HEK293 (cell line): ENCODE measurements at regions not wholly inside any gene's neighbourhood (a gene's known extent, or its start where the extent isn't known, plus 50 kb on each side); places are given as distances from the start of the nearest gene placed in this dataset.

ENCODE experiments used
- CTCF ChIA-PET: fragments of 350-600 bp; formaldehyde crosslinking; extraction: SDS; loops from one replicate; lab custom pipeline; 2021; ENCODE audit warnings: antibody characterized with exemption; lab: Yijun Ruan, JAX
- POLR2A ChIA-PET: fragments of 300-600 bp; formaldehyde crosslinking; extraction: SDS; loops from one replicate; lab custom pipeline; 2020; ENCODE audit warnings: antibody characterized with exemption, inconsistent platforms; lab: Yijun Ruan, JAX
- H3K27ac ChIP-seq: fragments of 200-500 bp; sonication (Bioruptor generic); 2 replicates; pipeline ENCODE4 v1.5.1; 2014; ENCODE audit warnings: low read depth, low read length, control low read depth, inconsistent platforms; ENCODE audit errors: extremely low read depth
- H3K36me3 ChIP-seq, 2 experiments: fragments of 200-500 bp in 1 of 2; sonication (Bioruptor generic) in 1 of 2; 1 replicate in 1 of 2; 2 replicates in 1 of 2; pipeline ENCODE4 v1.5.1; 2014 to 2017; ENCODE audit warnings: inconsistent platforms in 2 of 2, low read length in 2 of 2; ENCODE audit not compliant: control insufficient read depth in 2 of 2, insufficient read depth in 1 of 2
- H3K4me1 ChIP-seq: fragments of 200-500 bp; sonication (Bioruptor generic); 2 replicates; pipeline ENCODE4 v1.5.1; 2014; ENCODE audit warnings: mild to moderate bottlenecking, low read length, inconsistent platforms; ENCODE audit not compliant: control insufficient read depth, insufficient read depth
- H3K4me3 ChIP-seq: 2 replicates; pipeline ENCODE4 v1.5.1; 2011; ENCODE audit warnings: low read depth, mild to moderate bottlenecking, control low read depth, low read length, moderate library complexity
- H3K9me3 ChIP-seq: fragments of 200-500 bp; sonication (Bioruptor generic); 2 replicates; pipeline ENCODE4 v1.5.1; 2014; ENCODE audit warnings: low read depth, low read length, inconsistent platforms; ENCODE audit not compliant: control insufficient read depth, insufficient read depth
- GLI4 ChIP-seq: fragments of 450-650 bp; formaldehyde crosslinking; IDR thresholded peaks from 2 replicates; pipeline ENCODE4 v1.5.1; 2016; ENCODE audit warnings: missing biosample characterization, missing genetic modification characterization
- KLF8 ChIP-seq: fragments of 450-650 bp; formaldehyde crosslinking; IDR thresholded peaks from 2 replicates; pipeline ENCODE4 v1.5.1; 2016; ENCODE audit warnings: missing biosample characterization, missing genetic modification characterization
- MZF1 ChIP-seq: fragments of 450-650 bp; formaldehyde crosslinking; IDR thresholded peaks from 2 replicates; pipeline ENCODE4 v1.5.1; 2017; ENCODE audit warnings: missing biosample characterization, missing genetic modification characterization, borderline replicate concordance
- SCRT1 ChIP-seq: fragments of 450-650 bp; formaldehyde crosslinking; IDR thresholded peaks from 2 replicates; pipeline ENCODE4 v1.5.1; 2016; ENCODE audit warnings: missing biosample characterization, missing genetic modification characterization, borderline replicate concordance
- WT1 ChIP-seq: fragments of 450-650 bp; formaldehyde crosslinking; IDR thresholded peaks from 2 replicates; pipeline ENCODE4 v1.5.1; 2016; ENCODE audit warnings: missing biosample characterization, missing genetic modification characterization
- ZNF10 ChIP-seq: fragments of 450-650 bp; formaldehyde crosslinking; IDR thresholded peaks from 2 replicates; pipeline ENCODE4 v1.5.1; 2017; ENCODE audit warnings: missing biosample characterization, missing genetic modification characterization
- ZNF112 ChIP-seq: fragments of 450-650 bp; formaldehyde crosslinking; IDR thresholded peaks from 2 replicates; pipeline ENCODE4 v1.5.0; 2017; ENCODE audit warnings: missing biosample characterization, missing genetic modification characterization
- ZNF138 ChIP-seq: fragments of 450-650 bp; formaldehyde crosslinking; IDR thresholded peaks from 2 replicates; pipeline ENCODE4 v1.5.1; 2016; ENCODE audit warnings: missing biosample characterization, missing genetic modification characterization, borderline replicate concordance
- ZNF140 ChIP-seq: fragments of 450-650 bp; formaldehyde crosslinking; IDR thresholded peaks from 2 replicates; pipeline ENCODE4 v1.5.1; 2016; ENCODE audit warnings: missing biosample characterization, missing genetic modification characterization
- ZNF211 ChIP-seq: fragments of 450-650 bp; formaldehyde crosslinking; IDR thresholded peaks from 2 replicates; pipeline ENCODE4 v1.5.1; 2016; ENCODE audit warnings: low read depth, missing biosample characterization, missing genetic modification characterization
- ZNF239 ChIP-seq: fragments of 450-650 bp; formaldehyde crosslinking; IDR thresholded peaks from 2 replicates; pipeline ENCODE4 v1.5.1; 2016; ENCODE audit warnings: missing biosample characterization, missing genetic modification characterization
- ZNF248 ChIP-seq: fragments of 450-650 bp; formaldehyde crosslinking; IDR thresholded peaks from 2 replicates; pipeline ENCODE4 v1.5.1; 2017; ENCODE audit warnings: missing biosample characterization, missing genetic modification characterization
- ZNF302 ChIP-seq: fragments of 450-650 bp; formaldehyde crosslinking; IDR thresholded peaks from 2 replicates; pipeline ENCODE4 v1.5.1; 2016; ENCODE audit warnings: missing biosample characterization, missing genetic modification characterization, low read depth
- ZNF350 ChIP-seq: fragments of 450-650 bp; formaldehyde crosslinking; IDR thresholded peaks from 2 replicates; pipeline ENCODE4 v1.5.0; 2017; ENCODE audit warnings: missing biosample characterization, mild to moderate bottlenecking, missing genetic modification characterization
- ZNF747 ChIP-seq: fragments of 450-650 bp; formaldehyde crosslinking; IDR thresholded peaks from 2 replicates; pipeline ENCODE4 v1.5.1; 2016; ENCODE audit warnings: missing biosample characterization, missing genetic modification characterization
- TF ChIP-seq, protein P1 (sequence below): fragments of 450-650 bp; formaldehyde crosslinking; IDR thresholded peaks from 2 replicates; pipeline ENCODE4 v1.5.1; 2016; ENCODE audit warnings: missing biosample characterization, missing genetic modification characterization
- TF ChIP-seq, protein P2 (sequence below): fragments of 450-650 bp; formaldehyde crosslinking; IDR thresholded peaks from 2 replicates; pipeline ENCODE4 v1.5.1; 2016; ENCODE audit warnings: missing biosample characterization, missing genetic modification characterization
- TF ChIP-seq, protein P3 (sequence below): fragments of 450-650 bp; formaldehyde crosslinking; IDR thresholded peaks from 2 replicates; pipeline ENCODE4 v1.5.1; 2017; ENCODE audit warnings: missing biosample characterization, missing genetic modification characterization
- TF ChIP-seq, protein P4 (sequence below): fragments of 450-650 bp; formaldehyde crosslinking; IDR thresholded peaks from 2 replicates; pipeline ENCODE4 v1.5.1; 2016; ENCODE audit warnings: missing biosample characterization, missing genetic modification characterization
- TF ChIP-seq, protein P5 (sequence below): fragments of 450-650 bp; formaldehyde crosslinking; IDR thresholded peaks from 2 replicates; pipeline ENCODE4 v1.5.1; 2016; ENCODE audit warnings: missing biosample characterization, missing genetic modification characterization
- TF ChIP-seq, protein P6 (sequence below): fragments of 450-650 bp; formaldehyde crosslinking; IDR thresholded peaks from 2 replicates; pipeline ENCODE4 v1.5.1; 2016; ENCODE audit warnings: missing biosample characterization, missing genetic modification characterization
- TF ChIP-seq, protein P7 (sequence below): fragments of 450-650 bp; IDR thresholded peaks from 2 replicates; pipeline ENCODE4 v1.5.1; 2018; ENCODE audit warnings: missing biosample characterization, mild to moderate bottlenecking, missing genetic modification characterization
- TF ChIP-seq, protein P8 (sequence below): fragments of 450-650 bp; formaldehyde crosslinking; IDR thresholded peaks from 2 replicates; pipeline ENCODE4 v1.5.1; 2017; ENCODE audit warnings: missing biosample characterization, mild to moderate bottlenecking, missing genetic modification characterization, moderate library complexity

DNA sequence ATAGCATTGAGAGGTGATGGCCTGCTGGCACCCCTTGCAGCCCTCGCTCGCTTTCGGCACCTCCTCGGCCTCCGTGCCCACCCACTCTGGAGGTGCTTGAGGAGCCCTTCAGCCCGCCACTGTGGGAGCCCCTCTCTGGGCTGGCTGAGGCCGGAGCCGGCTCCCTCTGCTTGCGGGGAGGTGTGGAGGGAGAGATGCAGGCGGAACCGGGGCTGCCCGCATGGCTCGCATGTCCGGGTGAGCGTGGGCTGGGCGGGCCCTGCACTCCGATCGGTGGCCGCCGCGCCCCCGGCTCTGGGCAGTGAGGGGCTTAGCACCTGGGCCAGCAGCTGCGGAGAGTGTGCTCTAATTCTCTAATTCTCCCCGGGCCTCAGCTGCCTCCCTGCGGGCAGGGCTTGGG is 101.1 kb downstream of the KIF4B start (continued):
- TF ChIP-seq, protein P1, sequence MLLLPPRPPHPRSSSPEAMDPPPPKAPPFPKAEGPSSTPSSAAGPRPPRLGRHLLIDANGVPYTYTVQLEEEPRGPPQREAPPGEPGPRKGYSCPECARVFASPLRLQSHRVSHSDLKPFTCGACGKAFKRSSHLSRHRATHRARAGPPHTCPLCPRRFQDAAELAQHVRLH (tag by site-specific recombination), result no peak
- TF ChIP-seq KLF8 (tag by site-specific recombination), result no peak
- no peak for TF ChIP-seq ZNF211
- no peak for TF ChIP-seq MZF1 (tag by site-specific recombination)
- TF ChIP-seq ZNF138 (tag by site-specific recombination), result no peak
- TF ChIP-seq, protein P2, sequence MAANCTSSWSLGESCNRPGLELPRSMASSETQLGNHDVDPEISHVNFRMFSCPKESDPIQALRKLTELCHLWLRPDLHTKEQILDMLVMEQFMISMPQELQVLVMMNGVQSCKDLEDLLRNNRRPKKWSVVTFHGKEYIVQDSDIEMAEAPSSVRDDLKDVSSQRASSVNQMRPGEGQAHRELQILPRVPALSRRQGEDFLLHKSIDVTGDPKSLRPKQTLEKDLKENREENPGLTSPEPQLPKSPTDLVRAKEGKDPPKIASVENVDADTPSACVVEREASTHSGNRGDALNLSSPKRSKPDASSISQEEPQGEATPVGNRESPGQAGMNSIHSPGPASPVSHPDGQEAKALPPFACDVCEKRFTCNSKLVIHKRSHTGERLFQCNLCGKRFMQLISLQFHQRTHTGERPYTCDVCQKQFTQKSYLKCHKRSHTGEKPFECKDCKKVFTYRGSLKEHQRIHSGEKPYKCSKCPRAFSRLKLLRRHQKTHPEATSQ (tag by site-specific recombination), result no peak
- no peak for TF ChIP-seq GLI4
- TF ChIP-seq ZNF248 (tag by site-specific recombination), result no peak
- TF ChIP-seq ZNF302 (tag by site-specific recombination), result no peak

DNA sequence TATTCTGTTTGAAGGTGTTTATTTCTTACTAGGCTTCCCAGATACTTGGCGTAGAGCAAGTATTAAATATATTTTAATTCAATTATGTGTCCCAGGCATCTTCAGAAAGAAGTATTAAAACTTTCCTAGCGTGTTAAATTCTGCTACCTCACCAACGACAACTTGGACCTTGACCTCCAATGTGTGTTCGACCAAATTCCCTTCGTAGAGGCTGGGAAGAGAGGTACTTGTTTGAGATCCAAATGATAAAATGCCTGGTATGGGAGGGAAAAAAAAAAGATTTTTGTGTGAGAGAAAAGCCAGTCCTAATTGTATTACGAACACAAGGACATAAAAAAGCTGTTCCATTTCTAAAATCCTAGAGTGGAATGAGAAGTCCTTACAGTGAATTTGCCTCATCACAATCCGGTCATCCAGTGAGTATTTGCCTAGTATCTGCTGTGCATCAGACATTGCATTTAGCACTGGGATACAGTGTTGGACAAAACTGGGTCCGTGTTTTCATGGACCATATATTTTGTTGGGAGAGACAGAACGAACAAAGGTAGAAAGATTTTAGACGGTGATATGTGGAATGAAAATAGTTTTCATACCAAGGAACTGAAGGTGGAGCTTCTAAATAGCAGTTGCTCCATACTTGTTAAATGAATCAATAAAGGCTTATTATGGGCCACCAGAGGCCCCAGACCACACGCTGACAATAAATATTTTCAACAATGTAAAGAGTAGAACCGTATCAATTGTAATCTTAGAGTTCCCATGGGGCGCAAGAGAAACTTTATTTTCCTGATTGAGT is 103.1 kb downstream of the KIF4B start:
- POLR2A ChIA-PET, result no interaction called here
- H3K4me1 ChIP-seq, result peaks cover 5% of the 10 kb centered on the region; the same call in 1 of the 2 replicates
- CTCF ChIA-PET, result no interaction called here
- H3K27ac ChIP-seq, result no peak overlapping the region
- no peak for TF ChIP-seq ZNF10
- no peak for TF ChIP-seq GLI4
- TF ChIP-seq ZNF239 (tag by site-specific recombination), result no peak
- TF ChIP-seq, protein P3, sequence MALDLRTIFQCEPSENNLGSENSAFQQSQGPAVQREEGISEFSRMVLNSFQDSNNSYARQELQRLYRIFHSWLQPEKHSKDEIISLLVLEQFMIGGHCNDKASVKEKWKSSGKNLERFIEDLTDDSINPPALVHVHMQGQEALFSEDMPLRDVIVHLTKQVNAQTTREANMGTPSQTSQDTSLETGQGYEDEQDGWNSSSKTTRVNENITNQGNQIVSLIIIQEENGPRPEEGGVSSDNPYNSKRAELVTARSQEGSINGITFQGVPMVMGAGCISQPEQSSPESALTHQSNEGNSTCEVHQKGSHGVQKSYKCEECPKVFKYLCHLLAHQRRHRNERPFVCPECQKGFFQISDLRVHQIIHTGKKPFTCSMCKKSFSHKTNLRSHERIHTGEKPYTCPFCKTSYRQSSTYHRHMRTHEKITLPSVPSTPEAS, result no peak
- no peak for TF ChIP-seq ZNF140 (tag by site-specific recombination)
- no peak for TF ChIP-seq WT1 (tag by site-specific recombination)
- TF ChIP-seq ZNF112 (tag by site-specific recombination), result no peak
- TF ChIP-seq, protein P4, sequence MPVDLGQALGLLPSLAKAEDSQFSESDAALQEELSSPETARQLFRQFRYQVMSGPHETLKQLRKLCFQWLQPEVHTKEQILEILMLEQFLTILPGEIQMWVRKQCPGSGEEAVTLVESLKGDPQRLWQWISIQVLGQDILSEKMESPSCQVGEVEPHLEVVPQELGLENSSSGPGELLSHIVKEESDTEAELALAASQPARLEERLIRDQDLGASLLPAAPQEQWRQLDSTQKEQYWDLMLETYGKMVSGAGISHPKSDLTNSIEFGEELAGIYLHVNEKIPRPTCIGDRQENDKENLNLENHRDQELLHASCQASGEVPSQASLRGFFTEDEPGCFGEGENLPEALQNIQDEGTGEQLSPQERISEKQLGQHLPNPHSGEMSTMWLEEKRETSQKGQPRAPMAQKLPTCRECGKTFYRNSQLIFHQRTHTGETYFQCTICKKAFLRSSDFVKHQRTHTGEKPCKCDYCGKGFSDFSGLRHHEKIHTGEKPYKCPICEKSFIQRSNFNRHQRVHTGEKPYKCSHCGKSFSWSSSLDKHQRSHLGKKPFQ (tag by site-specific recombination), result no peak
- TF ChIP-seq, protein P5, sequence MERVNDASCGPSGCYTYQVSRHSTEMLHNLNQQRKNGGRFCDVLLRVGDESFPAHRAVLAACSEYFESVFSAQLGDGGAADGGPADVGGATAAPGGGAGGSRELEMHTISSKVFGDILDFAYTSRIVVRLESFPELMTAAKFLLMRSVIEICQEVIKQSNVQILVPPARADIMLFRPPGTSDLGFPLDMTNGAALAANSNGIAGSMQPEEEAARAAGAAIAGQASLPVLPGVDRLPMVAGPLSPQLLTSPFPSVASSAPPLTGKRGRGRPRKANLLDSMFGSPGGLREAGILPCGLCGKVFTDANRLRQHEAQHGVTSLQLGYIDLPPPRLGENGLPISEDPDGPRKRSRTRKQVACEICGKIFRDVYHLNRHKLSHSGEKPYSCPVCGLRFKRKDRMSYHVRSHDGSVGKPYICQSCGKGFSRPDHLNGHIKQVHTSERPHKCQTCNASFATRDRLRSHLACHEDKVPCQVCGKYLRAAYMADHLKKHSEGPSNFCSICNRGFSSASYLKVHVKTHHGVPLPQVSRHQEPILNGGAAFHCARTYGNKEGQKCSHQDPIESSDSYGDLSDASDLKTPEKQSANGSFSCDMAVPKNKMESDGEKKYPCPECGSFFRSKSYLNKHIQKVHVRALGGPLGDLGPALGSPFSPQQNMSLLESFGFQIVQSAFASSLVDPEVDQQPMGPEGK, result no peak
- TF ChIP-seq, protein P6, sequence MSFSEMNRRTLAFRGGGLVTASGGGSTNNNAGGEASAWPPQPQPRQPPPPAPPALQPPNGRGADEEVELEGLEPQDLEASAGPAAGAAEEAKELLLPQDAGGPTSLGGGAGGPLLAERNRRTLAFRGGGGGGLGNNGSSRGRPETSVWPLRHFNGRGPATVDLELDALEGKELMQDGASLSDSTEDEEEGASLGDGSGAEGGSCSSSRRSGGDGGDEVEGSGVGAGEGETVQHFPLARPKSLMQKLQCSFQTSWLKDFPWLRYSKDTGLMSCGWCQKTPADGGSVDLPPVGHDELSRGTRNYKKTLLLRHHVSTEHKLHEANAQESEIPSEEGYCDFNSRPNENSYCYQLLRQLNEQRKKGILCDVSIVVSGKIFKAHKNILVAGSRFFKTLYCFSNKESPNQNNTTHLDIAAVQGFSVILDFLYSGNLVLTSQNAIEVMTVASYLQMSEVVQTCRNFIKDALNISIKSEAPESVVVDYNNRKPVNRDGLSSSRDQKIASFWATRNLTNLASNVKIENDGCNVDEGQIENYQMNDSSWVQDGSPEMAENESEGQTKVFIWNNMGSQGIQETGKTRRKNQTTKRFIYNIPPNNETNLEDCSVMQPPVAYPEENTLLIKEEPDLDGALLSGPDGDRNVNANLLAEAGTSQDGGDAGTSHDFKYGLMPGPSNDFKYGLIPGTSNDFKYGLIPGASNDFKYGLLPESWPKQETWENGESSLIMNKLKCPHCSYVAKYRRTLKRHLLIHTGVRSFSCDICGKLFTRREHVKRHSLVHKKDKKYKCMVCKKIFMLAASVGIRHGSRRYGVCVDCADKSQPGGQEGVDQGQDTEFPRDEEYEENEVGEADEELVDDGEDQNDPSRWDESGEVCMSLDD, result no peak
- no peak for TF ChIP-seq SCRT1
- TF ChIP-seq, protein P7, sequence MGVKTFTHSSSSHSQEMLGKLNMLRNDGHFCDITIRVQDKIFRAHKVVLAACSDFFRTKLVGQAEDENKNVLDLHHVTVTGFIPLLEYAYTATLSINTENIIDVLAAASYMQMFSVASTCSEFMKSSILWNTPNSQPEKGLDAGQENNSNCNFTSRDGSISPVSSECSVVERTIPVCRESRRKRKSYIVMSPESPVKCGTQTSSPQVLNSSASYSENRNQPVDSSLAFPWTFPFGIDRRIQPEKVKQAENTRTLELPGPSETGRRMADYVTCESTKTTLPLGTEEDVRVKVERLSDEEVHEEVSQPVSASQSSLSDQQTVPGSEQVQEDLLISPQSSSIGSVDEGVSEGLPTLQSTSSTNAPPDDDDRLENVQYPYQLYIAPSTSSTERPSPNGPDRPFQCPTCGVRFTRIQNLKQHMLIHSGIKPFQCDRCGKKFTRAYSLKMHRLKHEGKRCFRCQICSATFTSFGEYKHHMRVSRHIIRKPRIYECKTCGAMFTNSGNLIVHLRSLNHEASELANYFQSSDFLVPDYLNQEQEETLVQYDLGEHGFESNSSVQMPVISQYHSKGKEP (tag by site-specific recombination), result no peak
- TF ChIP-seq, protein P8, sequence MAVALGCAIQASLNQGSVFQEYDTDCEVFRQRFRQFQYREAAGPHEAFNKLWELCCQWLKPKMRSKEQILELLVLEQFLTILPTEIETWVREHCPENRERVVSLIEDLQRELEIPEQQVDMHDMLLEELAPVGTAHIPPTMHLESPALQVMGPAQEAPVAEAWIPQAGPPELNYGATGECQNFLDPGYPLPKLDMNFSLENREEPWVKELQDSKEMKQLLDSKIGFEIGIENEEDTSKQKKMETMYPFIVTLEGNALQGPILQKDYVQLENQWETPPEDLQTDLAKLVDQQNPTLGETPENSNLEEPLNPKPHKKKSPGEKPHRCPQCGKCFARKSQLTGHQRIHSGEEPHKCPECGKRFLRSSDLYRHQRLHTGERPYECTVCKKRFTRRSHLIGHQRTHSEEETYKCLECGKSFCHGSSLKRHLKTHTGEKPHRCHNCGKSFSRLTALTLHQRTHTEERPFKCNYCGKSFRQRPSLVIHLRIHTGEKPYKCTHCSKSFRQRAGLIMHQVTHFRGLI (tag by site-specific recombination), result no peak
- no peak for TF ChIP-seq ZNF350 (tag by site-specific recombination)
- no peak for TF ChIP-seq ZNF747 (tag by site-specific recombination)
- H3K4me3 ChIP-seq, result no peak overlapping the region
- H3K9me3 ChIP-seq, result no peaks in the 10 kb centered on the region
- no peaks in the 10 kb centered on the region for H3K36me3 ChIP-seq
